Gastrocnemius medialis (tissue), 4 donors: ENCODE measurements at regions not wholly inside any gene's neighbourhood (a gene's known extent, or its start where the extent isn't known, plus 50 kb on each side); places are given as distances from the start of the nearest gene placed in this dataset.

Experiments used
- CTCF ChIP-seq, 5 experiments: fragments of 450-650 bp in 3 of 5; fragments of 200-600 bp in 2 of 5; sonication (generic) in 2 of 5; IDR thresholded peaks in 4 of 5; conservative IDR thresholded peaks in 1 of 5; 1 replicate in 4 of 5; 2 replicates in 1 of 5; pipeline ENCODE4 v1.5.1; 2016 to 2019; ENCODE audit warnings: antibody characterized with exemption in 5 of 5, mild to moderate bottlenecking in 3 of 5, moderate library complexity in 3 of 5
- POLR2A ChIP-seq, 2 donors: fragments of 450-650 bp; IDR thresholded peaks; one replicate each; pipeline ENCODE4 v1.6.1; 2017; ENCODE audit warnings: antibody characterized with exemption in 2 of 2, mild to moderate bottlenecking in 2 of 2, moderate library complexity in 2 of 2

- no peak for TF ChIP-seq POLR2A (IDR thresholded peaks at IDR 0.05)
- TF ChIP-seq CTCF (IDR thresholded peaks at IDR 0.05 in 4 of 5, conservative IDR thresholded peaks at IDR 0.05 in 1 of 5): no peak
Measured at GRCh38 chr5:148887123-148887881, 60.9 kb downstream of the ADRB2 start.
